Stomach (tissue), 8 donors: ENCODE measurements at regions not wholly inside any gene's neighbourhood (a gene's known extent, or its start where the extent isn't known, plus 50 kb on each side); places are given as distances from the start of the nearest gene placed in this dataset.

ENCODE experiments used
- DNase-seq, 2 donors: peaks; one replicate each; pipeline versions ENCODE4 v3.0.0 to v3.0.0-alpha.2; 2013 to 2019
- H3K27ac ChIP-seq, 5 donors: fragments of 200-600 bp in 4 of 5; sonication (generic) in 4 of 5; one replicate each; pipeline ENCODE4 v1.5.1; 2013 to 2019; ENCODE audit warnings: mild to moderate bottlenecking in 1 of 5, moderate library complexity in 1 of 5
- H3K27me3 ChIP-seq, 3 donors: fragments of 200-600 bp; sonication (generic); one replicate each; pipeline ENCODE4 v1.5.1; 2017 to 2019; ENCODE audit warnings: mixed run types in 1 of 3
- H3K36me3 ChIP-seq, 4 donors: fragments of 200-600 bp; sonication (generic); 1 replicate in 3 of 4; 2 replicates in 1 of 4; pipeline ENCODE4 v1.5.1; 2016 to 2019
- H3K4me1 ChIP-seq, 4 donors: fragments of 200-600 bp; sonication (generic); one replicate each; pipeline ENCODE4 v1.5.1; 2016 to 2019
- H3K4me3 ChIP-seq, 4 donors: fragments of 200-600 bp; sonication (generic) in 3 of 4; one replicate each; pipeline ENCODE4 v1.5.1; 2016 to 2019; ENCODE audit warnings: mild to moderate bottlenecking in 1 of 4
- H3K9me3 ChIP-seq, 4 donors: fragments of 200-600 bp; sonication (generic); one replicate each; pipeline ENCODE4 v1.5.1; 2016 to 2019
- CTCF ChIP-seq, 7 experiments: fragments of 450-650 bp in 4 of 7; fragments of 200-600 bp in 3 of 7; sonication (generic) in 3 of 7; IDR thresholded peaks; one replicate each; pipeline ENCODE4 v1.5.1; 2016 to 2019; ENCODE audit warnings: antibody characterized with exemption in 7 of 7, control low read depth in 2 of 7, mild to moderate bottlenecking in 1 of 7
- EP300 ChIP-seq: sonication (generic); formaldehyde crosslinking; IDR thresholded peaks from one replicate; pipeline ENCODE4 v1.6.1; 2017; ENCODE audit warnings: antibody characterized with exemption
- POLR2A ChIP-seq, 4 donors: fragments of 450-650 bp; IDR thresholded peaks; one replicate each; pipeline ENCODE4 v1.6.1; 2016; ENCODE audit warnings: antibody characterized with exemption in 4 of 4, control low read depth in 2 of 4, mild to moderate bottlenecking in 1 of 4, moderate library complexity in 1 of 4
- POLR2AphosphoS5 ChIP-seq, 3 donors: sonication (generic); formaldehyde crosslinking; IDR thresholded peaks; one replicate each; pipeline ENCODE4 v1.6.1; 2016; ENCODE audit warnings: antibody characterized with exemption in 3 of 3
- WGBS, 5 donors: extraction: QIAGEN DNeasy Blood & Tissue Kit in 3 of 5; methylation state at CpG; one replicate each; pipeline versions ENCODE4 v1.1.5 to v1.1.7; 2013 to 2018; 5-methylcytosine and 5-hydroxymethylcytosine counted together
- intact Hi-C: fragments of 100-400 bp; cut with DNase I; formaldehyde crosslinking; loops from one replicate; pipeline ENCODE4 v1.15.1; 2023; ENCODE audit warnings: low total_unique reads
- donor health status: healthy with polysubstance abuse.
- donor health status: Bipolar disorder and iron deficiency.
- donor health status: healthy.

GRCh38 chr13:90713441-90714133 lies 633.9 kb upstream of the MIR17HG start:
- no peak for DNase-seq
- no peaks in the 10 kb centered on the region for H3K4me1 ChIP-seq
- 88 to 95% (median 92%) methylated on average over 4 of the region's 4 CpGs for WGBS, 5 donors
- no peaks in the 10 kb centered on the region for H3K9me3 ChIP-seq
- H3K4me3 ChIP-seq, result no peak overlapping the region
- no peaks in the 10 kb centered on the region for H3K27me3 ChIP-seq
- no peaks in the 10 kb centered on the region for H3K36me3 ChIP-seq
- TF ChIP-seq POLR2A (IDR thresholded peaks at IDR 0.05) (no peak), EP300 (no peak), CTCF (IDR thresholded peaks at IDR 0.05) (no peak), POLR2AphosphoS5 (IDR thresholded peaks at IDR 0.05) (no peak)
- H3K27ac ChIP-seq, result no peak overlapping the region
- intact Hi-C loops, result no loop called here

GRCh38 chr13:90715485-90715884 lies 632.0 kb upstream of the MIR17HG start:
- Histone ChIP-seq H3K27ac (no peak overlapping the region), H3K4me3 (no peak overlapping the region), H3K27me3 (no peaks in the 10 kb centered on the region), H3K36me3 (no peaks in the 10 kb centered on the region), H3K4me1 (no peaks in the 10 kb centered on the region), H3K9me3 (no peaks in the 10 kb centered on the region)
- intact Hi-C loops, result no loop called here
- no peak for TF ChIP-seq POLR2AphosphoS5 (IDR thresholded peaks at IDR 0.05)
- no peak for DNase-seq
- WGBS, 5 donors, result 66 to 92% (median 80%) methylated on average over 1 of the region's 1 CpG

- Histone ChIP-seq H3K36me3 (no peaks in the 10 kb centered on the region), H3K27me3 (no peaks in the 10 kb centered on the region), H3K9me3 (no peaks in the 10 kb centered on the region), H3K4me3 (no peak overlapping the region), H3K27ac (no peak overlapping the region), H3K4me1 (no peaks in the 10 kb centered on the region)
- intact Hi-C loops, result no loop called here
- WGBS, 5 donors, result 19 to 35% (median 29%) methylated on average over 3 of the region's 3 CpGs
- TF ChIP-seq POLR2A (IDR thresholded peaks at IDR 0.05) (no peak), POLR2AphosphoS5 (IDR thresholded peaks at IDR 0.05) (no peak), EP300 (no peak), CTCF (IDR thresholded peaks at IDR 0.05) (no peak)
- peak in 1 of 2 donors; percentile 17 for DNase-seq
Observed at GRCh38 chr13:90717451-90717936, 630.0 kb upstream of the MIR17HG start.

GRCh38 chr13:90719461-90719860 lies 628.0 kb upstream of the MIR17HG start:
- DNase-seq, result no peak
- H3K9me3 ChIP-seq, result no peaks in the 10 kb centered on the region
- TF ChIP-seq POLR2AphosphoS5 (IDR thresholded peaks at IDR 0.05) (no peak), EP300 (no peak), POLR2A (IDR thresholded peaks at IDR 0.05) (no peak), CTCF (IDR thresholded peaks at IDR 0.05) (no peak)
- no peak overlapping the region for H3K4me3 ChIP-seq
- intact Hi-C loops, result no loop called here
- 71 to 85% (median 79%) methylated on average over 3 of the region's 3 CpGs for WGBS, 5 donors
- no peaks in the 10 kb centered on the region for H3K36me3 ChIP-seq
- no peaks in the 10 kb centered on the region for H3K27me3 ChIP-seq
- H3K27ac ChIP-seq, result no peak overlapping the region
- no peaks in the 10 kb centered on the region for H3K4me1 ChIP-seq

- Histone ChIP-seq H3K9me3 (no peaks in the 10 kb centered on the region), H3K4me1 (no peaks in the 10 kb centered on the region), H3K27me3 (no peaks in the 10 kb centered on the region), H3K27ac (no peak overlapping the region), H3K36me3 (no peaks in the 10 kb centered on the region), H3K4me3 (no peak overlapping the region)
- intact Hi-C loops, result no loop called here
- no peak for DNase-seq
- TF ChIP-seq POLR2AphosphoS5 (IDR thresholded peaks at IDR 0.05) (no peak), CTCF (IDR thresholded peaks at IDR 0.05) (no peak), POLR2A (IDR thresholded peaks at IDR 0.05) (no peak), EP300 (no peak)
- WGBS, 5 donors, result 48 to 59% (median 55%) methylated on average over 3 of the region's 3 CpGs
Observed at GRCh38 chr13:90721937-90722336, 625.5 kb upstream of the MIR17HG start.
